ENCODE measurements at regions not wholly inside any gene's neighbourhood (a gene's known extent, or its start where the extent isn't known, plus 50 kb on each side); places are given as distances from the start of the nearest gene placed in this dataset.

DNA sequence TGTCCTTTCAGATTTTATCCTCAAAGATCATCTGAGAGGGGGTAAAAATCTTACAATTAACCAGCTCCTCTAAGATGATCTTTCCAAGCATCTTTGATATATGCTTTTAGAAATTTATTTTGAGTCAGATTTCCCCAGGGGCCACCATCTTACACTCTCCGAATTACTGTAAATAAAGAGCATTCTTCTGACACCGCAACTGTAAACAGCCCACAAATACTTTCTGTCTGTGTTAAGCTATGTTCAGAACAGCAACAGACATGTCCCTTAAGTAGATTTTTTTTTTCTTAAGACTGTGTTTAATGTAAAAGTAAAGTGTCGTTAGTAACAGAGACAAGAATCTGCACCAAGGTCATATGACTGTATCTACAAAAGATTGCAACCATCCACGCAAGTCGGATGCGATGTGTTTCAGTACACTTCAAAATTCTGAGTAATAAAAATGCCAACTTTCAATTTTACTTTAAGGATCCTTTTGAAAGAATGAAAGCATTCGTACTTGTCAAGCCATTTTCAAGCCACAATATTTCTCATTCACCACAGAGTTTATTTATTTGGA is 159.0 kb upstream of the KCNH8 start:
- TF ChIP-seq, protein P1, sequence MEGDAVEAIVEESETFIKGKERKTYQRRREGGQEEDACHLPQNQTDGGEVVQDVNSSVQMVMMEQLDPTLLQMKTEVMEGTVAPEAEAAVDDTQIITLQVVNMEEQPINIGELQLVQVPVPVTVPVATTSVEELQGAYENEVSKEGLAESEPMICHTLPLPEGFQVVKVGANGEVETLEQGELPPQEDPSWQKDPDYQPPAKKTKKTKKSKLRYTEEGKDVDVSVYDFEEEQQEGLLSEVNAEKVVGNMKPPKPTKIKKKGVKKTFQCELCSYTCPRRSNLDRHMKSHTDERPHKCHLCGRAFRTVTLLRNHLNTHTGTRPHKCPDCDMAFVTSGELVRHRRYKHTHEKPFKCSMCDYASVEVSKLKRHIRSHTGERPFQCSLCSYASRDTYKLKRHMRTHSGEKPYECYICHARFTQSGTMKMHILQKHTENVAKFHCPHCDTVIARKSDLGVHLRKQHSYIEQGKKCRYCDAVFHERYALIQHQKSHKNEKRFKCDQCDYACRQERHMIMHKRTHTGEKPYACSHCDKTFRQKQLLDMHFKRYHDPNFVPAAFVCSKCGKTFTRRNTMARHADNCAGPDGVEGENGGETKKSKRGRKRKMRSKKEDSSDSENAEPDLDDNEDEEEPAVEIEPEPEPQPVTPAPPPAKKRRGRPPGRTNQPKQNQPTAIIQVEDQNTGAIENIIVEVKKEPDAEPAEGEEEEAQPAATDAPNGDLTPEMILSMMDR (IDR thresholded peaks at IDR 0.05), result no peak
- no peak for TF ChIP-seq POLR2A (IDR thresholded peaks at IDR 0.05)
- TF ChIP-seq POLR2AphosphoS5 (IDR thresholded peaks at IDR 0.05; ENCODE audit: insufficient read depth in 1 of 2, low read depth in 1 of 2), result no peak

All from vagina (tissue), 2 donors.